Keratinocyte (primary cell): ENCODE measurements at regions not wholly inside any gene's neighbourhood (a gene's known extent, or its start where the extent isn't known, plus 50 kb on each side); places are given as distances from the start of the nearest gene placed in this dataset.

ENCODE experiments used
- DNase-seq: peaks from one replicate; pipeline ENCODE4 v3.0.0-alpha.2; 2011; ENCODE audit warnings: low read depth, missing footprints, low spot score
- FAIRE-seq: peaks from 2 replicates; lab custom pipeline; 2011; peaks lifted over from hg19 to GRCh38; lab: Jason Lieb, UNC
- H2AFZ ChIP-seq: 2 replicates; pipeline ENCODE4 v1.6.0; 2012; ENCODE audit warnings: low read length, control low read depth, inconsistent platforms; ENCODE audit not compliant: control insufficient read depth
- H3K27ac ChIP-seq: 2 replicates; pipeline ENCODE4 v1.5.1; 2011; ENCODE audit warnings: low read length; ENCODE audit not compliant: control insufficient read depth, insufficient read depth
- H3K27me3 ChIP-seq: 3 replicates; pipeline ENCODE4 v1.6.0; 2011; ENCODE audit warnings: low read length; ENCODE audit not compliant: control insufficient read depth, insufficient read depth; ENCODE audit errors: extremely low read depth
- H3K36me3 ChIP-seq, 2 experiments: 2 replicates in 1 of 2; 3 replicates in 1 of 2; pipeline ENCODE4 v1.5.1; 2011; ENCODE audit warnings: low read length in 2 of 2, mild to moderate bottlenecking in 1 of 2; ENCODE audit not compliant: control insufficient read depth in 2 of 2, insufficient read depth in 2 of 2; ENCODE audit errors: extremely low read depth in 1 of 2
- H3K4me1 ChIP-seq: 3 replicates; pipeline ENCODE4 v1.5.1; 2011; ENCODE audit warnings: low read length; ENCODE audit not compliant: control insufficient read depth, insufficient read depth; ENCODE audit errors: extremely low read depth
- H3K4me2 ChIP-seq: 3 replicates; pipeline ENCODE4 v1.6.0; 2011; ENCODE audit warnings: low read depth, low read length; ENCODE audit not compliant: control insufficient read depth, insufficient read depth; ENCODE audit errors: extremely low read depth
- H3K4me3 ChIP-seq, 3 experiments: fragments of 200-600 bp in 1 of 3; sonication (generic) in 1 of 3; 2 replicates in 2 of 3; 3 replicates in 1 of 3; pipeline ENCODE4 v1.5.1; 2011 to 2016; ENCODE audit warnings: low read length in 3 of 3, mild to moderate bottlenecking in 3 of 3, control low read depth in 2 of 3, inconsistent platforms in 1 of 3, low read depth in 1 of 3, mixed read lengths in 1 of 3, mixed run types in 1 of 3, moderate library complexity in 1 of 3; ENCODE audit not compliant: control insufficient read depth in 2 of 3, insufficient read depth in 2 of 3; ENCODE audit errors: extremely low read depth in 1 of 3
- H3K79me2 ChIP-seq: 2 replicates; pipeline ENCODE4 v1.6.0; 2012; ENCODE audit warnings: low read length; ENCODE audit not compliant: control insufficient read depth, insufficient read depth
- H3K9ac ChIP-seq: 3 replicates; pipeline ENCODE4 v1.6.0; 2011; ENCODE audit warnings: low read length; ENCODE audit not compliant: control insufficient read depth, insufficient read depth; ENCODE audit errors: extremely low read depth
- H3K9me1 ChIP-seq: 3 replicates; pipeline ENCODE4 v1.6.0; 2011; ENCODE audit warnings: low read length; ENCODE audit not compliant: control insufficient read depth, insufficient read depth; ENCODE audit errors: extremely low read depth
- H3K9me3 ChIP-seq: 2 replicates; pipeline ENCODE4 v1.5.1; 2012; ENCODE audit warnings: low read depth, low read length; ENCODE audit not compliant: control insufficient read depth
- H4K20me1 ChIP-seq: 3 replicates; pipeline ENCODE4 v1.6.0; 2011; ENCODE audit warnings: low read length; ENCODE audit not compliant: control insufficient read depth, insufficient read depth; ENCODE audit errors: extremely low read depth
- CTCF ChIP-seq, 3 experiments: IDR thresholded peaks in 1 of 3; conservative IDR thresholded peaks in 1 of 3; optimal IDR thresholded peaks in 1 of 3; 2 replicates in 2 of 3; 3 replicates in 1 of 3; pipeline versions ENCODE3 to v1.5.1; 2011; ENCODE audit warnings: low read length in 3 of 3, mild to moderate bottlenecking in 3 of 3, moderate library complexity in 2 of 3, control low read depth in 1 of 3, inconsistent platforms in 1 of 3; ENCODE audit not compliant: insufficient read depth in 2 of 3; ENCODE audit errors: extremely low read depth in 1 of 3
- EZH2 ChIP-seq: IDR thresholded peaks from one replicate; pipeline ENCODE4 v1.6.1; 2012; ENCODE audit warnings: inconsistent platforms, mild to moderate bottlenecking, low read length, moderate library complexity
- dilution Hi-C: fragments of 300-500 bp; cut with MboI; formaldehyde crosslinking; loops from one replicate; pipeline ENCODE4 v1.7.0; 2020; ENCODE audit warnings: low sequenced_read_pairs; ENCODE audit not compliant: extremely low pct_ligation_motif_present

GRCh38 chr2:57443086-57443485 is 603.5 kb upstream of the VRK2 start:
- TF ChIP-seq EZH2, result no peak
- no peaks in the 10 kb centered on the region for H3K9me1 ChIP-seq
- no peak overlapping the region for H3K27ac ChIP-seq
- no peak overlapping the region for H3K4me3 ChIP-seq
- no peak overlapping the region for H3K9ac ChIP-seq
- no peaks in the 10 kb centered on the region for H3K9me3 ChIP-seq
- FAIRE-seq (no peak), DNase-seq (no peak)
- no peaks in the 10 kb centered on the region for H4K20me1 ChIP-seq
- H3K4me1 ChIP-seq, result no peaks in the 10 kb centered on the region
- H2AFZ ChIP-seq, result no peak overlapping the region
- H3K79me2 ChIP-seq, result no peaks in the 10 kb centered on the region
- no peaks in the 10 kb centered on the region for H3K36me3 ChIP-seq
- H3K27me3 ChIP-seq, result no peaks in the 10 kb centered on the region
- dilution Hi-C loops, result no loop called here
- no peak overlapping the region for H3K4me2 ChIP-seq

GRCh38 chr2:57443973-57444521 is 602.6 kb upstream of the VRK2 start:
- H2AFZ ChIP-seq, result no peak overlapping the region
- dilution Hi-C loops, result no loop called here
- H3K79me2 ChIP-seq, result no peaks in the 10 kb centered on the region
- H3K36me3 ChIP-seq, result no peaks in the 10 kb centered on the region
- no peak for DNase-seq
- TF ChIP-seq EZH2 (no peak), CTCF (optimal IDR thresholded peaks at IDR 0.05 in 1 of 3, IDR thresholded peaks at IDR 0.05 in 1 of 3, conservative IDR thresholded peaks at IDR 0.05 in 1 of 3; ENCODE audit: extremely low read depth in 1 of 3, insufficient read depth in 2 of 3, low read length in 3 of 3) (no peak)
- H3K27me3 ChIP-seq, result no peaks in the 10 kb centered on the region
- H3K4me2 ChIP-seq, result no peak overlapping the region
- FAIRE-seq, result no peak
- H3K4me3 ChIP-seq, result no peak overlapping the region
- H3K9ac ChIP-seq, result no peak overlapping the region
- no peaks in the 10 kb centered on the region for H3K4me1 ChIP-seq
- no peak overlapping the region for H3K27ac ChIP-seq
- no peaks in the 10 kb centered on the region for H4K20me1 ChIP-seq
- H3K9me3 ChIP-seq, result no peaks in the 10 kb centered on the region
- no peaks in the 10 kb centered on the region for H3K9me1 ChIP-seq
